Activated CD4-positive, alpha-beta memory T cell treated with anti-CD3 and anti-CD28 coated beads for 36 hours (primary cell): ENCODE measurements at regions not wholly inside any gene's neighbourhood (a gene's known extent, or its start where the extent isn't known, plus 50 kb on each side); places are given as distances from the start of the nearest gene placed in this dataset.

Experiments used
- CTCF ChIA-PET: fragments of 350-600 bp; sonication (Branson Sonifier 250); formaldehyde crosslinking; loops from one replicate; lab custom pipeline; 2021; ENCODE audit warnings: antibody characterized with exemption, inconsistent platforms; lab: Charles Lee
- POLR2A ChIA-PET: fragments of 350-600 bp; sonication (Branson Sonifier 250); formaldehyde crosslinking; loops from one replicate; lab custom pipeline; 2021; ENCODE audit warnings: antibody characterized with exemption; lab: Charles Lee
- DNase-seq: peaks from one replicate; pipeline ENCODE4 v3.0.0-alpha.2; 2020
- H3K27ac Mint-ChIP-seq: one replicate; pipeline ENCODE4 v1.8.0; 2021; ENCODE audit warnings: mixed read lengths
- H3K27me3 Mint-ChIP-seq: one replicate; pipeline ENCODE4 v1.8.0; 2021; ENCODE audit warnings: mixed read lengths
- H3K36me3 Mint-ChIP-seq: one replicate; pipeline ENCODE4 v1.8.0; 2021; ENCODE audit warnings: mixed read lengths
- H3K4me1 Mint-ChIP-seq: one replicate; pipeline ENCODE4 v1.8.0; 2021; ENCODE audit warnings: low read depth, mixed read lengths
- H3K4me3 Mint-ChIP-seq: one replicate; pipeline ENCODE4 v1.8.0; 2021; ENCODE audit warnings: mild to moderate bottlenecking, mixed read lengths
- H3K9me3 Mint-ChIP-seq: one replicate; pipeline ENCODE4 v1.8.0; 2021; ENCODE audit warnings: mixed read lengths
- intact Hi-C: fragments of 100-400 bp; cut with micrococcal nuclease; formaldehyde crosslinking; loops from one replicate; pipeline ENCODE4 v1.15.1; 2023

DNA sequence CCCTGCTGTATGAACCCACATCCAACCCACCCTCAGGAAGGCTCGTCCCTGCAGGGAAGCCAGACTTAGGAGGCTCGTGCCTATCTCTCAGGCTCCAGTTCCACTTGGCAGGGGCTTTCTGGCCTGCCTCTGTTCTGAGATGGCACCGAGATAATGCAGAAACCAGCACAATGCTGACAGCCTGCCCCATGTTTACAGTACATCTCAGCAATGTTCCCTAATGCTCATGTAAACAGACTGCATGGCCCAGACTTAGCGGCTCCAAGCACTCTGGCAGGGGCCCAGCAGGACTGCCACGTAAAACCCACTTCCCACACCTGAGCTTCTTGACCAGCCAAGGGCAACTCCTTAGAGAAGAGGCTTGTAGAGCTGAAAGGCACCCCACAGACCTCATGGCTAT lies 499.5 kb upstream of the BRINP1 start:
- no peak for DNase-seq
- H3K27ac Mint-ChIP-seq, result no peak overlapping the region

DNA sequence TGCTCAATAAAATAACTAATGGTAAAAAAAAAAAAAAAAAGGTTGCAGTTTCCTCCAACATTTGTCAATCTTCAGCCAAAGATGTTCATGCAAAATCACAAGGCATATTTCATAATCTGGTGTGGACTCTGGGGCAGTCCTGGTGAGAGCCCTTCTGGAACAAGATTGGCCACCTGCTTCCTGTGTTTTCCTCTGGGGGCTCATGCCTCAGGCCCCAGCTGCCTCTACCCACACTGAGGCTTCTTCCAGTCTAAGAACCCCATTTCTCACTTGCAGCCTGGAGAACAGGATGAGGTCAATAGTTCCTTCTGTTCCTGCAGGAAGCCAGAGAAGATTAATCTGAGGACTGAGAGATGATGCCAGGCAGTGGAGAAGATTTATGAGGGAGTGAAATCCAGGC lies 492.6 kb upstream of the BRINP1 start:
- no peak overlapping the region for H3K27ac Mint-ChIP-seq
- DNase-seq, result no peak
- peaks cover 2% of the 10 kb centered on the region for H3K27me3 Mint-ChIP-seq
- H3K36me3 Mint-ChIP-seq, result no peaks in the 10 kb centered on the region
- H3K9me3 Mint-ChIP-seq, result peaks cover 2% of the 10 kb centered on the region
- intact Hi-C loops, result no loop called here
- ChIA-PET POLR2A (no interaction called here), CTCF (no interaction called here)
- no peak overlapping the region for H3K4me3 Mint-ChIP-seq
- H3K4me1 Mint-ChIP-seq, result no peaks in the 10 kb centered on the region

More for the DNA sequence above, 499.5 kb upstream of the BRINP1 start:
- ChIA-PET POLR2A (no interaction called here), CTCF (no interaction called here)
- peaks cover 5% of the 10 kb centered on the region for H3K9me3 Mint-ChIP-seq
- H3K36me3 Mint-ChIP-seq, result no peaks in the 10 kb centered on the region
- intact Hi-C loops, result no loop called here
- H3K27me3 Mint-ChIP-seq, result no peaks in the 10 kb centered on the region
- H3K4me1 Mint-ChIP-seq, result no peaks in the 10 kb centered on the region
- no peak overlapping the region for H3K4me3 Mint-ChIP-seq

DNA sequence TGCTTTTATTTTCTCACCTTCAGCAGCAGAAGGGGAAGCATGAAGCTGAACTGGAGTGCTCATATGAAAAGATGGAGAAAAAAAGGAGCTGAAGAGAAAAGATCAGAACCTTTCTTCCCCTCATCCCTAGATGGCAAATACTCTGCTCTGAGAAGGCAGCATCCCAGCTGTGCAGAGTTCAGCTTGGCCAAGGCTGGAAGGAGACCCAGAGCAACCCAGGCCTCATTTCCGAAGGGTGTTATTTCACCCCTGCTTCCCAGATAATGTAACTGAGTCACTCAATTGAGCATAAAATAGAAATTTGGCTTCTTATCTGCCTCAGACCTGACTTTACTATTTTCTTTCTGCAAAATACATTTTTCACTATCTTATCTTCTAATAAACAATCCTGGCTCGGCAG lies 489.9 kb upstream of the BRINP1 start:
- intact Hi-C loops, result no loop called here
- ChIA-PET CTCF (interaction anchor here (0.6 kb wide), 1 partner anchor 753 kb away, joined by 3 read pairs; no protein-coding TSS in a partner anchor), POLR2A (no interaction called here)
- no peak for DNase-seq
- H3K27ac Mint-ChIP-seq, result no peak overlapping the region
- peaks cover 2% of the 10 kb centered on the region for H3K27me3 Mint-ChIP-seq
- H3K36me3 Mint-ChIP-seq, result no peaks in the 10 kb centered on the region
- H3K4me1 Mint-ChIP-seq, result no peaks in the 10 kb centered on the region
- H3K4me3 Mint-ChIP-seq, result no peak overlapping the region
- H3K9me3 Mint-ChIP-seq, result peaks cover 2% of the 10 kb centered on the region

DNA sequence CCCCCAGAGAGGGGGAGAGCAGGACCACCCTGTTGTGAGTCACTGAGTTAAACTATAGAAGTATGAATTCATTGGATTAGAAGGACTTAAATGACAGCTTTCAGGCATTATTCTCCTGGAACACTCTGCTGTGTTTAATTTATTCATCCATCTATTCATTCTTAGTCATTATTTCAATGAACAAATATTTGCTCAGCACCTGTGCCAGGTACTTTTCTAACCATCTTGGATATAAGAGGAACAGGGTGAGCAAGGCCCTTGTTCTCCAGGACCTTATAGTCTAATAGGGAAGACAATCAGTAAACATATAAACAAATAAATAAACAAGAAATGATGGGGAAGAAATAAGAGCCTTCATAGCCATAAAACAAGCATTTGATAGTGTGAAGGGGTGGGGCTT lies 483.9 kb upstream of the BRINP1 start:
- H3K27ac Mint-ChIP-seq, result no peak overlapping the region
- DNase-seq, result no peak
- intact Hi-C loops, result no loop called here
- no peaks in the 10 kb centered on the region for H3K36me3 Mint-ChIP-seq
- H3K27me3 Mint-ChIP-seq, result no peaks in the 10 kb centered on the region
- H3K4me1 Mint-ChIP-seq, result no peaks in the 10 kb centered on the region
- POLR2A ChIA-PET, result no interaction called here
- CTCF ChIA-PET, result no interaction called here
- no peaks in the 10 kb centered on the region for H3K9me3 Mint-ChIP-seq
- H3K4me3 Mint-ChIP-seq, result no peak overlapping the region

DNA sequence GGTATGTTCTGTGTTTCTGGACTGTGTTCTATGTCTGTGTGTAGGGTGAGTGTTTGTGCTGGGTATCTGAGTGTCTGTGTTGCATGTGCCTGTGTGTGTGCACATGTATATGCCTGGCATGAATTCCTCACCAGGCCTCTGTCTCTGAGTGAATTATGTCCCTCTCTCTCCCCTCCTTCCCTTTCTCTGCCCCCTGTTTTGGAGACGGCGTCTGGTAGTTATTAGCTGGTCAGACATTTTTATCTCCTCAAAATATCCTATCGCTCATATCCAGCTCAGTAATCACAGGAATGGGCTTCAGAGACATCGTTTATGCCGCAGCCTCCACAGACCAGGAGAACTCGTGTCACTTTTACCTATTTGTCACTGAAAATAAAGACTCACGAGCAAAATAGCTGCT lies 483.2 kb upstream of the BRINP1 start:
- H3K27ac Mint-ChIP-seq, result no peak overlapping the region
- H3K36me3 Mint-ChIP-seq, result no peaks in the 10 kb centered on the region
- intact Hi-C loops, result no loop called here
- no peak for DNase-seq
- no peaks in the 10 kb centered on the region for H3K27me3 Mint-ChIP-seq
- H3K4me1 Mint-ChIP-seq, result no peaks in the 10 kb centered on the region
- H3K4me3 Mint-ChIP-seq, result no peak overlapping the region
- H3K9me3 Mint-ChIP-seq, result no peaks in the 10 kb centered on the region
- CTCF ChIA-PET, result no interaction called here
- POLR2A ChIA-PET, result no interaction called here

DNA sequence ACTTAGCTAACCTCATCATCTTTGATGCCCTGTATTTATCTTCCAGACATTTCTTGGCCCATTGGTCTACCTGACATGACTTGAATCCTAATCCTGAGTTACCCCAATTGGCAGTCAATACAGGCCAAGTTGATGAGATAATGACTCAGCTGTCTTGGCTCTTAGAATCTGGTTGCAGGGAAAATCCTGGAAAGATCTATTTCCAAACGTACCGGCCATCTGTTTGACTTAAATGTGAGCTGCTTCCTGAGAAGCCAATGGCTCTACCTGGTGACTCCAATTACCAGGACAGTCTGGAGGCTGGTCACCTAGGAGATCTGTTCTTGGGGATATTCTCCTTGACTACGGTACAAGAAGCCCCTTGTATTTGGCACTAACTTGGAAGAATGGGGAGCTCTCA lies 475.2 kb upstream of the BRINP1 start:
- no peak overlapping the region for H3K4me3 Mint-ChIP-seq
- intact Hi-C loops, result no loop called here
- peaks cover 9% of the 10 kb centered on the region for H3K9me3 Mint-ChIP-seq
- no peaks in the 10 kb centered on the region for H3K27me3 Mint-ChIP-seq
- POLR2A ChIA-PET, result no interaction called here
- no peak overlapping the region for H3K27ac Mint-ChIP-seq
- no peak for DNase-seq
- no peaks in the 10 kb centered on the region for H3K4me1 Mint-ChIP-seq
- CTCF ChIA-PET, result no interaction called here
- no peaks in the 10 kb centered on the region for H3K36me3 Mint-ChIP-seq

DNA sequence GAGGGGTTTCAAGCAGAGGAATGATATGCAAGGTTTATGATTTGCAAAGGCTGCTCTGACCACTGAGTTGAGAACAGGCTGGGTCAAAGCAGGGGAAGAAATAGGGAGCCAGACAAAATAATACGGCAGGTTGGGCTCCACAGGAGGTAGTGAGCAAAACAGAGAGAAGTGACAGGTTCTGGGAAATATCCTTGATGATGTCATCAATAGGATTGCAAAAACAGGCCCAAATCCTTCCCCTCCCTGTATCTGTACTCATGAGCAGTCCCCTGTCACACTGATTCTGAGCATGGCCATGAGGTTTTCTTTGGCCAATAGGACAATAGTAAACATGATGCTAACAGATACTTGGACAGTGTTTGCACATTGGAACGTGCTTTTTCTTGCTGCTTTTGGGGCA lies 471.8 kb upstream of the BRINP1 start:
- ChIA-PET POLR2A (no interaction called here), CTCF (no interaction called here)
- H3K27ac Mint-ChIP-seq, result no peak overlapping the region
- peaks cover 2% of the 10 kb centered on the region for H3K9me3 Mint-ChIP-seq
- no peaks in the 10 kb centered on the region for H3K36me3 Mint-ChIP-seq
- no peak overlapping the region for H3K4me3 Mint-ChIP-seq
- H3K4me1 Mint-ChIP-seq, result no peaks in the 10 kb centered on the region
- no peak for DNase-seq
- intact Hi-C loops, result no loop called here
- H3K27me3 Mint-ChIP-seq, result no peaks in the 10 kb centered on the region

DNA sequence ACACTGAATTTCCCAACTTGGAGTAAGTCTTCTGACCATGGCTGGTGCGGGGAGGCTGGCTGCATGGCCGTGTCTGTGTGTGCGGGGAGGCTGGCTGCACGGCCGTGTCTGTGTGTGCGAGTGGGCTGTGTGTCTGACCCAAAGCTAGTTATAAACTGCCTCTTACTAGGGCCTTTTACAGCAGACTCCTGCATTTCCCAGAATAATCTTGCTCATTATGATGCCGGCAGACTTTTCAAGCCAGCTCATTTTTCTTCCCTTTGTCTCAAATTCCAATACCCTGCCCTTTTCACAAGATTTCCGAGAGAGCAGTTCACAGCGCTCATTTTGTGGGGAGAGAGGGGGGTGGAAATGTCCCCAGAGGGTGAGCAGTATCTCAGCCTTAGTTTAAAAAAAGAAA lies 470.7 kb upstream of the BRINP1 start:
- Mint-ChIP-seq H3K27me3 (no peaks in the 10 kb centered on the region), H3K4me3 (no peak overlapping the region), H3K4me1 (no peaks in the 10 kb centered on the region), H3K9me3 (peaks cover 2% of the 10 kb centered on the region), H3K27ac (no peak overlapping the region), H3K36me3 (no peaks in the 10 kb centered on the region)
- ChIA-PET CTCF (no interaction called here), POLR2A (no interaction called here)
- intact Hi-C loops, result no loop called here
- DNase-seq, result no peak

DNA sequence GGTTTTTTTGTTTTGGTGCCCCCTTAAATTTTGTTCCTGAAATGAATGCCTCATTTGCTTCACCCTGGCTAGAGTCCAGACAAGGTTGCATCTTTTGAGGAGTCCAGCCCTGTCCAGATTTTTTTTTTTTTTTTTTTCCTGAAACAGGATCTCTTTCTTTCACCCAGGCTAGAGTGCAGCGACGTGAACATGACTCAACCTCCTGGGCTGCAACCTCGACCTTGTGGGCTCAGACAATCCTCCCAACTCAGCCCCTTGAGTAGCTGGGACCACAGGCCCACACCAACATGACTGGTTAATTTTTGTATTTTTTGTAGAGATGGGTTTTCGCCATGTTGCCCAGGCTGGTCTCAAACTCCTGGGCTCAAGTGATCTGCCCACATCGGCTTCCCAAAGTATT lies 469.0 kb upstream of the BRINP1 start:
- intact Hi-C loops, result no loop called here
- no peaks in the 10 kb centered on the region for H3K4me1 Mint-ChIP-seq

DNA sequence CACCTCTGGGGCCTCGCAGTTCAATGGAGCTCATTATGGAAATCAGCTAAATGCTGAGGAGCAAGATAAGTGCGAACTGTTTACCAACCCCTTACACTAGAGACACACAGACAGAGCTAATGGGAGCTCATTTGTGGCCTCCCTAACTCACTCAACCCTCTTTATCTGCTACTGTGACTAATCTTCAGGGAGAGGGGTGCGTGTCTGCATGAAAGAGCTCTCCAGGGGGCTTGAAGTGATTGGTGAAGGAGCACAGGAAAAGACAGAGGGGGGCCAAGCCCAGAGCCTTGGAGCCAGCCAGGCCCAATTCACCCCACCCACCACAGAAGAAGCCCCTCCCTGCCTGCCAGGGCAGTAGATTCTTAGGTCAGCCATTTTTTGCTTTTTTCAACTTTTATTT lies 466.8 kb upstream of the BRINP1 start:
- ChIA-PET POLR2A (no interaction called here), CTCF (no interaction called here)
- Mint-ChIP-seq H3K9me3 (peaks cover 2% of the 10 kb centered on the region), H3K36me3 (no peaks in the 10 kb centered on the region), H3K27me3 (no peaks in the 10 kb centered on the region), H3K4me3 (no peak overlapping the region), H3K27ac (no peak overlapping the region), H3K4me1 (no peaks in the 10 kb centered on the region)
- intact Hi-C loops, result no loop called here
- no peak for DNase-seq

More for the DNA sequence above, 469.0 kb upstream of the BRINP1 start:
- peaks cover 2% of the 10 kb centered on the region for H3K9me3 Mint-ChIP-seq
- H3K4me3 Mint-ChIP-seq, result no peak overlapping the region
- H3K27ac Mint-ChIP-seq, result no peak overlapping the region
- ChIA-PET POLR2A (no interaction called here), CTCF (no interaction called here)
- no peaks in the 10 kb centered on the region for H3K36me3 Mint-ChIP-seq
- DNase-seq, result no peak
- no peaks in the 10 kb centered on the region for H3K27me3 Mint-ChIP-seq

DNA sequence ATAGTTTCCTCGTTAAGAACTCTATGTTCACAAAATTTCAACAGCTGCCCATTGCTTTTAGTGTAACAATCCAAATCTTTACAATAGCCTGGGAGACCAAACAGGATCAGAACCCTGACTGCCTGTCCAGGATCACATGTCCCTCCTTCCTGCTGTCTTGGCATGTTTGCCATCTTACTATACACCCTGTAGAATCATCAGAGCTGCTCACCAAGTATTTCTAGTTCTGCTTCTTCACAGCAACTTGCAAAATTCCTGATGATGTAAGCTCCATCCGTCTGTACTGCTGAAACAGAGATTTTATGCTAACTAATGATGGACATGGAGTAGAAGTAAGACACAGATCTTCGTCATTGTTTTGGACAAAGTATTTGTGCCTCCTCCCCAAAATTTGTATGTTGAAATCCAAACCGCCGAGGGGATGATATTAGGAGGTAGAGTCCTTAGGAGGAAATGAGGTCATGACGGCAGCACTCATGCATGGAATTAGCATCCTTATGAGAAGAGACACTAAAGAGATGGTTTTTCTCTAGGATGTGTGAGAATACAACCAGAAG lies 464.9 kb upstream of the BRINP1 start:
- Mint-ChIP-seq H3K4me3 (no peak overlapping the region), H3K27me3 (no peaks in the 10 kb centered on the region), H3K4me1 (no peaks in the 10 kb centered on the region), H3K36me3 (no peaks in the 10 kb centered on the region), H3K27ac (no peak overlapping the region), H3K9me3 (peaks cover 2% of the 10 kb centered on the region)
- POLR2A ChIA-PET, result no interaction called here
- intact Hi-C loops, result no loop called here
- DNase-seq, result no peak
- CTCF ChIA-PET, result no interaction called here

DNA sequence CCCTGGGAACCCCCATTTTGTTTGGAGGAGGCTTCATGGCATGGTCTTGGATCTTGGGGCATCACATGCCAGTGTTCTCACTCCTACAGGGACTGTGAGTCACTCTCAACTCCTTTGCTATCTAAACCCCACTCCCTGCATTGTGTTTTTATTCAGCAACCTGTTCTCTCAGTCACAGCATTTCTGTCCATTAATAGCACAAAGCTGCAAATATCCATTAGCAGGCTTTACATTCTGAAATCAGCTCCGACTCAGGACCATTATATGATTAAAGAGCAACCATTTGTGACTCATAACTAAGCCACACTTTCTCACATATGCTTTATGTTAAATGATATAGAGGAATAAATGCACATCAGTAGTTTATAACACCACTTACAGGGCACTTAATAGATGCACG lies 462.1 kb upstream of the BRINP1 start:
- ChIA-PET CTCF (no interaction called here), POLR2A (no interaction called here)
- Mint-ChIP-seq H3K4me1 (no peaks in the 10 kb centered on the region), H3K36me3 (no peaks in the 10 kb centered on the region), H3K4me3 (no peak overlapping the region), H3K27me3 (no peaks in the 10 kb centered on the region), H3K9me3 (no peaks in the 10 kb centered on the region), H3K27ac (no peak overlapping the region)
- intact Hi-C loops, result no loop called here
- DNase-seq, result no peak

DNA sequence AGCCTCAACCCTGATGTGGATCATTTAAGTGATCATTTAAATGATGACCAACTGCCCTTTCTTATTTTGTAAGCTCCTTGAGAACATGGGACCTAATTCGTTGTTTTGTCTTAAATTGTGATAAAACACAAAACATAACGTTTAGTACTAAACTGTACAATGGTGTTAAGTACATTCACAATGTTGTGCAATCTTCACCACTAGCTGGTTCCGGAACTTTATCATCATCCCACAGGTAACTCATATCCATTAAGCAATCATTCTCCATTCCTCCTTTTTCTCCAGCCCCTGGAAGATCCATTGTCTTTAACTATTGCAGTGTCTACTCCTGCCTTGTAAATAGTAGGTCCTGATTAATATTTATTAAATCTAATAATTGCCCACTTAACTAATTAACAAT lies 460.5 kb upstream of the BRINP1 start:
- Mint-ChIP-seq H3K4me1 (no peaks in the 10 kb centered on the region), H3K27me3 (no peaks in the 10 kb centered on the region), H3K4me3 (no peak overlapping the region), H3K27ac (no peak overlapping the region), H3K9me3 (no peaks in the 10 kb centered on the region), H3K36me3 (no peaks in the 10 kb centered on the region)
- DNase-seq, result no peak
- POLR2A ChIA-PET, result no interaction called here
- intact Hi-C loops, result no loop called here
- CTCF ChIA-PET, result no interaction called here
